GM18511 (cell line): ENCODE measurements at regions not wholly inside any gene's neighbourhood (a gene's known extent, or its start where the extent isn't known, plus 50 kb on each side); places are given as distances from the start of the nearest gene placed in this dataset.

Experiments used
- ATAC-seq: cut with Tn5 transposase; IDR thresholded peaks from one replicate; pipeline ENCODE4 v1.9.1; 2021; ENCODE audit warnings: mild to moderate bottlenecking, moderate library complexity; ENCODE audit not compliant: unreplicated experiment

- no peak for ATAC-seq
These were observed 97.8 kb upstream of the TMEM168 start for GRCh38 chr7:112887976-112888375.

- no peak for ATAC-seq
These were observed 97.1 kb upstream of the TMEM168 start for GRCh38 chr7:112887337-112887736.

DNA sequence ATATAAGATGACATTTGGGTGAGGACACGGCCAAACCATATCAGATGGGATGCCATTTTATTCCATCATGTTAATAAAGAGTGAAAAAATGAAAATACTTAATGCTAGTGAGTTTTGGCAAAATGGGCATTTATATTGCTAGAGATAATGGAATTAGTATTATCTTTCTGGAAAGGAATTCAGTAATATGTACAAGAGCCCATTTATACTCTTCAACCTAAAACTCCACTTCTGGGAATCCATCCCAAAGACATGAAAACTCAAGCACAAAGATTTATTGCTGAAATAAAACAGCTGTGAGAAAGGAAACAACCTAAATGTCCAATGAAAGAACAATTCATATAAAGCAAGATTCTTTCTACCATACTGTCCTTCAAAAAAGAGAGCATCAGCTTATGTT lies 96.0 kb upstream of the TMEM168 start:
- ATAC-seq, result no peak

GRCh38 chr7:112882991-112883390 lies 92.8 kb upstream of the TMEM168 start:
- no peak for ATAC-seq

- ATAC-seq, result no peak
These were observed 92.3 kb upstream of the TMEM168 start for GRCh38 chr7:112882511-112882910.

DNA sequence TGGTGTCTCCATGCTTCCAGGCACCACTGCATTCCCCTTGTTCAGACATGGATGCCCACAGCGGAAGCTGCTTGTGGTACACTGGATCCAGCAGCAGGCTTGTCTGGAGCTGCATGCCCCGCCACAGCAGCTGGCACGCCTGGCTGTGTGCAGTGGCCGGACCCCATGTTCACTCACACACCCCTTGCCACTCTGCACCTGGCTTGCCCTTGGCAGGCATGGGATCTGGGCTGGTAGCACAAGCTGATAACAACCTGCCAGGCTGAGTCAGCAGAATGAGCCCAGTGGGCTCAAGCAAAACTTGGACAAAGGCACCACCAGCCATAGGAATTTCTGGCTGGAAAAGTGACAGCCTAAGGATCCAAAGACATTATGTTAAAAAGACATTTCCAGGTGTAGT lies 91.8 kb upstream of the TMEM168 start:
- ATAC-seq, result no peak

GRCh38 chr7:112880818-112881418 lies 90.7 kb upstream of the TMEM168 start:
- no peak for ATAC-seq

- no peak for ATAC-seq
These were observed 87.7 kb upstream of the TMEM168 start for GRCh38 chr7:112877691-112878460.

DNA sequence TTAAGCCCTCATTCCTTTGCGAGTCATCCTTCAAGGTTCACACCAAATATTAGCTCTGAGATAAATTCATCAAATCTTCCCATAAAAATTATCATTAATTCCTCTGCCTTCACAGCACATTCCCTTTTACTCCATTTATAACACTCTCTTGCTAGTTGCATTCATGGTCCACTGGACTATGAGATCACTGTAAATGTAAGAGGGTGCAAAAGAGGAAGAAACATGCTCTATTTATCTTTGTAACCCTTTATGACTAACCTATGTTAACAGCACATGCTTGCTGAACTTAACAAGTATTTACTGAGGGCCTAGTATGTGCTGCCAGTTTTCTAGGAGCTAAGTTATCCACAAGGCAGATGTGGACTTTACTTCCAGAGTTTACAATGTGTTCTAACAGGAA lies 86.7 kb upstream of the TMEM168 start:
- ATAC-seq, result no peak

DNA sequence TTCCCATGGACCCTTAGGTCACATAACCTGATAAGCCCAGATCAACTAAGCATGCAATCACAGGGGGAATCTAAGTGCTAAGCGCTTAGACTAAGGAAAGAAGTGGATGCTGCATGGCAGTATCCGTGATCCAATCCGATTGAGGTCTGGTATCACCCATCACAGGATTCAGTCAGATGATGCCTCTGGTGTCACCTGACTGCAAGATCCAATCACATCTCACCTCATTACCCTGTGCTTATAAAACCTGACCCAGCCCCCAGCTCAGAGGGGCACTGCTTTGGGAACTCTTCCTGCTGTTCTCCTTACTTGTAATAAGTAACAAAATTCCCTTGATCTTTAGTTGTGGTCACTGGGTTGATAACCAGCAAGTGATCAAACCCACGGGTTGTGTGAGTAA lies 84.7 kb upstream of the TMEM168 start:
- no peak for ATAC-seq

DNA sequence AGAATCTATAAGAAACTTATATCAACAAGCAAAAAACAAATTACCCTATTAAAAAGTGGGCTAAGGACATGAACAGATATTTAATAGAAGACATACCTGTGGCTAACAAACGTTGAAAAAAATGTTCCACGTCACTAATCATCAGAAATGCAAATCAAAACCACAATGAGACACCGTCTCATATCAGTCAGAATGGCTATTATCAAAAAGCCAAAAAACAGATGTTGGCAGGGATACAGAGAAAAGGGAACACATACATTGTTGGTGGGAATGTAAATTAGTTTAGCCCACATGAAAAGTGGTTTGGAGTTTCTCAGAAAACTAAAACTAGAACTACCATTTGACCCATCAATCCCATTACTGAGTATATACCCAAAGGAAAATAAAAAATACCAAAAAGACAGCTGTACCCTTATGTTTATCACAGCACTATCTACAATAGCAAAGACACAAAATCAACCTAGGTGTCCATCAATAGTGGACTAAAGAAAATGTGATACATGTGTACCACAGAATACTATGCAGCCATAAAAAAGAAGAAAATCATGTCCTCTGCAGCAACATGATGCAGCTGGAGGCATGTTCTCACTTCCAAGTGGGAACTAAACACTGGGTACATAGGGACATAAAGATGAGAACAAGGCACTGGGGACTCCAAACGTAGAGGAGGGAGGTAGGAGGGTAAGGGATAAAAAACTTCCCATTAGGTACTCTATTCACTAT lies 83.8 kb upstream of the TMEM168 start:
- peak; percentile 57 for ATAC-seq

DNA sequence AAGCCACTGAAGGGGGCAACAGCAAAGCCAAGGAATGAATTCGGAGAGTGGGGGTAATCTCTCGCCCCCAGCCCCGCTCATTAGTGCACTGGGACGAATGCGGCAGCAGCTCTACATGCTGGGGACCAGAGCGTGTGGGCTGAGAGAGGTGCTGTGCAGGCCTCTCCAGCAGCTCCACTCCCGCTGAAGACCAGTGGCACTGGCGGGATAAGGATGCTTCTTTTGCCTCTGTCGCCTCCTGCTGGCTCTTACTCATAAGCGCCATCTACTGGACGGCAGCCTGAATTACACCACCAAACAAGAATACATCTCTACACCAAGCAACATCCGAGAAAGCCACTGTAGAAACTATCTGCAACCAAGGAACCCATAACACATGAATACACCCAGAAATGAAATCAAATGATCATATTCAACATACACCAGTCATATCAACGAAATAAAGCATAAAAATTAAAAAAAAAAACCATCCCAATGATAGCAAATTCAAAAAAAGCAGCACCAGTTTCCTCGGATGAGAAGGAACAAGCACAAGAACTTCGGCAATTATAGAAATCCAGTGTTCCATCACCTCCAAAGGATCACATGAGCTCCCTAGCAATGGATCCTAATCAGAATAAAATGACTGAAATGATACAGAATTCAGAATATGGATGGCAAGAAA lies 79.0 kb upstream of the TMEM168 start:
- ATAC-seq, result peak; percentile 31

DNA sequence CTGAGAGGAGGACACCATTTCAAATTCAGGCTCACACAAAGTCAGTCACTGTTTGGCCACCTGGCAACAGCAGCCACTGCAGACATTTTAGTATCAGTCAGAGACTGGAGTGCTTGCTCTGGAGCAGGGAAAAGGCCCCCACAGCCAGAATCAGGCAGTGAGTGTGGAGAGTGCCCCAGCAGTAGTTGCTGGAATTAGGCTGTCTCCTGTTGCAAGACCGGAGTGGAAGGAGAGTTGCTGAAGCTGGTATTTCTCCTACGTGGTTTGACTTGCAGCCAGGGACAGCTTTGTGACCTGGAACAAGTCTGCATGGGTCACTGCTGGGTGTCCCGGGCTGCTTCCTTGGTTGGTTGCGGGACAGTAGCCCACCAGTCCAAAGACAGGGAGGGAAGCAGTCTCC lies 78.4 kb upstream of the TMEM168 start:
- no peak for ATAC-seq

DNA sequence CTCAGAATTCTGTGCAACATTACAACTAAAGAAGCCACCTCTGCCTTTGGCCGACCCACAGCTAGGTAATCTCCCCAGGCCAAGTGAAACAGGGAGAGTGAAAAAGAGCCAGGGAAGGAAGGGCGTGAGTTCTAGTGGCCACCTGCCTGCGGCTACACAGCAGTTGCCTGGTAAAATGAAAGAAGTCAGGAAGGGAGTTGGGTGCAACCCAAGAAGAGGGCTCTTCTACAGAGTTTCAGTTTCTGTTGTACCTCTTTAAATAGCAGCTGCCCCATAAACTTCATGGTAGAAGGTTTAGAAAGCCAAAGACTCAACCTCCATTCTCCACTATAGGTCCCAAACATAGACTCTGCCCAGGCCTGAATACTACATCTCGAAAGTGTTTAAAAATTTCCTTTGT lies 76.2 kb upstream of the TMEM168 start:
- peak; percentile 99 for ATAC-seq

DNA sequence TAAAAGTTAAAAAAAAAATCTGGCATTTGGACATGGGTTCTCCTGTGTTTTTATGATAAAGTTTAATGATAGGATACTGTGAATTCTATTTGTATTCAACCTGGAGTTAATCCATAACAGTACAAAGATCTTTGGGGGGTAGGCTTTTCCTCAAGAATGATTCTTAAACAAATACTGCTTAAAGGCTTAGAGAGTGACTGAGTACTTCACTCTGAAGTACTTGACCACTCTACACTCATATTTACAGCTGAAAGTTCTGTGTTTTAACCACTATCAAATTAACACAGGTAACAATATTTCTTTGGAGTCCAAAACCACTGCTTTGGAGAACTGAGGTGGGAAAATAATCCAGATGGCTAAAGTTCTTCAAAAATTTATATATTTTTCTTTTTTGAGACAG lies 74.2 kb upstream of the TMEM168 start:
- ATAC-seq, result no peak

DNA sequence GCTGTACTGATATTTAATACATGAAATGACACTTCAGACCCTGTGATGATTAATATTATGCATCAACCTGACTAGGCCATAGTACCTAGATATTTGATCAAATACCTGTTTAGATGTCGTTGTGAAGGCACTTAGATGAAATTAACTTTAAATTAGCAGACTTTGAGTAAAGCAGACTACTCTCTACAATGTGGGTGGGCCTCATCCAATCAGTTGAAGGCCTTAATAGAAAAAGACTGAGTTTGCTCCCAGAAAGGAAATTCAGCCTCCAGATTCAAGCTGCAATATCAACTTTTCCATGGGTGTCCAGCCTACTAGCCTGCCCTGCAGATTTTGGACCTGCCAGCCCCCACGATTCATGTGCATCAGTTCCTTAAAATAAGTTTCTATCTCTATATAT lies 68.6 kb upstream of the TMEM168 start:
- ATAC-seq, result no peak

GRCh38 chr7:112855227-112855626 lies 65.0 kb upstream of the TMEM168 start:
- no peak for ATAC-seq

GRCh38 chr7:112854169-112854568 lies 64.0 kb upstream of the TMEM168 start:
- no peak for ATAC-seq

- ATAC-seq, result no peak
These were observed 63.2 kb upstream of the TMEM168 start for GRCh38 chr7:112853422-112853821.

DNA sequence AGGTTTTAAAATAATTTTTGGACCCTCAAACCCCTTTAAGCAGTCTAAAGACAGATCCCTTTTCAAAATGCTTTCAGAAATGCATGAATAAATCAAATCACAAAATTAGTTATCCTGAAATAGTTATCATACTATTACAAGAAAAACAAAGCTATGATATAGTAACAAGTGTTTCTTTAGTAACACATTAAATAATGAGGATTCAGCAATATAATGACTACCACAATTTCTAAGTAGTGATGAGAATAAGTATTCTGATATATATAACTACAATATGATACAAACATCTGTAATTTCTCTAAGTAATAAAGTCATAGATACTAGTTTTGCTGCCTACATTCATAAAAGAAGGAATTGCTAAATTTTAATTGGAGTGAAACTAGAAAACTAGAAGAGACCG lies 53.0 kb upstream of the TMEM168 start:
- no peak for ATAC-seq
